ENCODE measurements at regions not wholly inside any gene's neighbourhood (a gene's known extent, or its start where the extent isn't known, plus 50 kb on each side); places are given as distances from the start of the nearest gene placed in this dataset. TPM values are rescaled to one million over a fixed set of nuclear protein-coding genes. Genes with fewer than 3 reads are reported as not detected.
A peak's percentile ranks its signal among the peaks of the same experiment; 100 is the strongest.

GRCh38 chr5:39476843-39477220 lies 52.1 kb upstream of the DAB2 start:
- 82 to 86% methylated on average over 2 of the region's 2 CpGs for WGBS, 2 donors

GRCh38 chr5:39475881-39476842 lies 51.4 kb upstream of the DAB2 start:
- Histone ChIP-seq H3K9me3 (ENCODE audit: control insufficient read depth in 4 of 4, insufficient read depth in 3 of 4, low read length in 3 of 4) (no peaks in the 10 kb centered on the region), H3K36me3 (ENCODE audit: control insufficient read depth in 4 of 4, insufficient read depth in 4 of 4, low read length in 4 of 4) (no peaks in the 10 kb centered on the region), H3K27me3 (ENCODE audit: control insufficient read depth in 3 of 3, insufficient read depth in 3 of 3, low read length in 2 of 3) (no peaks in the 10 kb centered on the region), H3K9ac (ENCODE audit: insufficient read depth in 1 of 2, low read length in 2 of 2) (peak overlapping the region in 1 of 2 donors; percentile 33), H3K4me1 (ENCODE audit: control insufficient read depth in 5 of 5, insufficient read depth in 5 of 5, low read length in 5 of 5) (peaks cover 0 to 26% (median 0%) of the 10 kb centered on the region in 5 donors), H3K4me3 (no peak overlapping the region), H3K27ac (ENCODE audit: low read depth in 1 of 2, low read length in 1 of 2) (no peak overlapping the region)
- DNase-seq (peak; percentile 39 to 77 (median 75)), ATAC-seq (ENCODE audit: insufficient read depth, low FRiP score) (no peak)
- TF ChIP-seq CTCF (IDR thresholded peaks at IDR 0.05; ENCODE audit: control extremely low read depth, extremely low read depth), result no peak
- 63 to 64% methylated on average over 5 of the region's 5 CpGs for WGBS, 2 donors

More at GRCh38 chr5:39476843-39477220, 52.1 kb upstream of the DAB2 start:
- H3K4me1 ChIP-seq (ENCODE audit: control insufficient read depth in 5 of 5, insufficient read depth in 5 of 5, low read length in 5 of 5), result peaks cover 0 to 26% (median 0%) of the 10 kb centered on the region in 5 donors
- no peaks in the 10 kb centered on the region for H3K27me3 ChIP-seq (ENCODE audit: control insufficient read depth in 3 of 3, insufficient read depth in 3 of 3, low read length in 2 of 3)
- ATAC-seq (ENCODE audit: insufficient read depth, low FRiP score), result no peak
- no peak for TF ChIP-seq CTCF (IDR thresholded peaks at IDR 0.05; ENCODE audit: control extremely low read depth, extremely low read depth)
- no peaks in the 10 kb centered on the region for H3K9me3 ChIP-seq (ENCODE audit: control insufficient read depth in 4 of 4, insufficient read depth in 3 of 4, low read length in 3 of 4)
- H3K9ac ChIP-seq (ENCODE audit: insufficient read depth in 1 of 2, low read length in 2 of 2), result peak overlapping the region in 1 of 2 donors; percentile 33
- no peaks in the 10 kb centered on the region for H3K36me3 ChIP-seq (ENCODE audit: control insufficient read depth in 4 of 4, insufficient read depth in 4 of 4, low read length in 4 of 4)
- no peak overlapping the region for H3K4me3 ChIP-seq
- peak in 1 of 3 donors; percentile 55 for DNase-seq
- no peak overlapping the region for H3K27ac ChIP-seq (ENCODE audit: low read depth in 1 of 2, low read length in 1 of 2)

- Histone ChIP-seq H3K9me3 (ENCODE audit: control insufficient read depth in 4 of 4, insufficient read depth in 3 of 4, low read length in 3 of 4) (no peaks in the 10 kb centered on the region), H3K27me3 (ENCODE audit: control insufficient read depth in 3 of 3, insufficient read depth in 3 of 3, low read length in 2 of 3) (no peaks in the 10 kb centered on the region), H3K9ac (ENCODE audit: insufficient read depth in 1 of 2, low read length in 2 of 2) (no peak overlapping the region), H3K36me3 (ENCODE audit: control insufficient read depth in 4 of 4, insufficient read depth in 4 of 4, low read length in 4 of 4) (no peaks in the 10 kb centered on the region), H3K4me3 (no peak overlapping the region), H3K27ac (ENCODE audit: low read depth in 1 of 2, low read length in 1 of 2) (no peak overlapping the region), H3K4me1 (ENCODE audit: control insufficient read depth in 5 of 5, insufficient read depth in 5 of 5, low read length in 5 of 5) (peaks cover 0 to 26% (median 0%) of the 10 kb centered on the region in 5 donors)
- ATAC-seq (ENCODE audit: insufficient read depth, low FRiP score) (no peak), DNase-seq (no peak)
- WGBS, 2 donors, result 83 to 86% methylated on average over 3 of the region's 3 CpGs
- TF ChIP-seq CTCF (IDR thresholded peaks at IDR 0.05; ENCODE audit: control extremely low read depth, extremely low read depth), result no peak
Observed at GRCh38 chr5:39475159-39475571, 50.4 kb upstream of the DAB2 start.

Small RNA genes lying in the stretch of these regions (small RNA-seq; reads per million reads assigned to genes)
- gene RNU1-150P (ENCODE audit: low replicate concordance), result not detected
